RWPE1 (cell line): ENCODE measurements at regions not wholly inside any gene's neighbourhood (a gene's known extent, or its start where the extent isn't known, plus 50 kb on each side); places are given as distances from the start of the nearest gene placed in this dataset.

ENCODE experiments used
- CTCF ChIA-PET: fragments of 350-600 bp; sonication (Branson Sonifier 250); formaldehyde crosslinking; extraction: SDS; loops from one replicate; lab custom pipeline; 2021; lab: Yijun Ruan, JAX
- POLR2A ChIA-PET: fragments of 400-600 bp; formaldehyde crosslinking; extraction: SDS; loops from one replicate; lab custom pipeline; 2020; ENCODE audit warnings: antibody characterized with exemption; ENCODE audit not compliant: low non-redundant PET; lab: Yijun Ruan, JAX
- DNase-seq: peaks from one replicate; pipeline ENCODE4 v3.0.0; 2012; ENCODE audit warnings: low spot score
- H3K27ac ChIP-seq: fragments of 450-650 bp; 2 replicates; pipeline ENCODE4 v1.5.1; 2017
- CTCF ChIP-seq: fragments of 450-650 bp; conservative IDR thresholded peaks from 2 replicates; pipeline ENCODE4 v1.5.1; 2017; ENCODE audit warnings: low read depth, mild to moderate bottlenecking

GRCh38 chr3:157926822-157927221 lies 179.4 kb downstream of the SHOX2 start:
- CTCF ChIA-PET = no interaction called here
- no peak for TF ChIP-seq CTCF
- H3K27ac ChIP-seq = no peak overlapping the region
- POLR2A ChIA-PET = no interaction called here
- DNase-seq = no peak

- no peak for DNase-seq
- TF ChIP-seq CTCF = no peak
- no peak overlapping the region for H3K27ac ChIP-seq
- CTCF ChIA-PET = no interaction called here
- POLR2A ChIA-PET = no interaction called here
Observed at GRCh38 chr3:157922614-157923013, 183.6 kb downstream of the SHOX2 start.

- POLR2A ChIA-PET = no interaction called here
Observed at GRCh38 chr3:157921811-157922210, 184.4 kb downstream of the SHOX2 start.

GRCh38 chr3:157920822-157921700 lies 185.2 kb downstream of the SHOX2 start:
- ChIA-PET POLR2A (no interaction called here), CTCF (interaction anchor here (0.6 kb wide), 1 partner anchor 244 kb away, joined by 3 read pairs; no protein-coding TSS in a partner anchor)
- H3K27ac ChIP-seq = no peak overlapping the region
- DNase-seq = no peak
- TF ChIP-seq CTCF = no peak

More at GRCh38 chr3:157921811-157922210, 184.4 kb downstream of the SHOX2 start:
- DNase-seq = no peak
- no peak for TF ChIP-seq CTCF
- CTCF ChIA-PET = no interaction called here
- H3K27ac ChIP-seq = no peak overlapping the region

GRCh38 chr3:157919319-157919887 lies 186.8 kb downstream of the SHOX2 start:
- no peak for TF ChIP-seq CTCF
- ChIA-PET POLR2A (no interaction called here), CTCF (no interaction called here)
- H3K27ac ChIP-seq = no peak overlapping the region
- no peak for DNase-seq

- no peak for DNase-seq
- POLR2A ChIA-PET = no interaction called here
- CTCF ChIA-PET = no interaction called here
- no peak overlapping the region for H3K27ac ChIP-seq
- TF ChIP-seq CTCF = no peak
Observed at GRCh38 chr3:157918402-157918801, 187.8 kb downstream of the SHOX2 start.
